Fibroblast of skin of back (primary cell): ENCODE measurements at regions not wholly inside any gene's neighbourhood (a gene's known extent, or its start where the extent isn't known, plus 50 kb on each side); places are given as distances from the start of the nearest gene placed in this dataset.

Source experiments
- DNase-seq: peaks from one replicate; pipeline ENCODE4 v3.0.0-alpha.2; 2013

- no peak for DNase-seq
These were observed 63.0 kb downstream of the NCOR2 start for GRCh38 chr12:124504273-124505000.

DNA sequence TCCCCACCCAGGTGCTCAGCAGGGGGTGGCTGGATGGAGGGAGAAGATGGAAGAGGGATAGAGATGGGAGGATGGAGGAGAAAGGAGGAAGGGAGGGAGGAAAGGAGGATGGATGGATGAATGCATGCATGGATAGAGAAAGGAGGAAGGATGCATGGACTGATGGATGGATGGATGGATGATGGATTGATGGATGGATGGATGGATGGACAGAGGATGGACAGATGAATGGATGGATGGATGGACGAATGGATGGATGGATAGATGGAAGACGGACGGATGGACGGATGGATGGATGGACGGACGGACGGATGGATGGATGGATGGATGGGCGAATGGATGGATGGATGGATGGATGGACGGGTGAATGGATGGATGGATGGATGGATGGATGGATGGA lies 64.1 kb downstream of the NCOR2 start:
- DNase-seq = no peak

- no peak for DNase-seq
These were observed 65.0 kb downstream of the NCOR2 start for GRCh38 chr12:124502379-124502778.

GRCh38 chr12:124501827-124502226 lies 65.6 kb downstream of the NCOR2 start:
- DNase-seq = no peak

- no peak for DNase-seq
These were observed 66.3 kb downstream of the NCOR2 start for GRCh38 chr12:124501112-124501561.

DNA sequence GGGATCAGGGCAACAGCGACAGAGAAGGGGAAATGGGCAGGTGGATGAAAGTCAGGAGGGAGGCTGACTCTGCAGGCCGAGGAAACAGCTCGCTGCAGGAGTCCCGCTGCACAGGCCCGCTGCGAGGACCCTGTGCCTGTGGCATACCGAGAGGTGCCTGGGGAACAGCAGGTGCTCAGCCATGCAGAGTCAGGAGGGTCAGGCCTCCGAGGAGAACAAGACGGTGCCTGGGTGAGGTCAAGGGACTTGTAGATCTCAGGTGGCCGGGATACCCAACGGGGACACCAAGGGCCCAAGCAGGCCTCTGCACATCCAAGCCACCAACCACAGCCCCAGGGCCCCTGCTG lies 67.5 kb downstream of the NCOR2 start:
- DNase-seq = no peak

DNA sequence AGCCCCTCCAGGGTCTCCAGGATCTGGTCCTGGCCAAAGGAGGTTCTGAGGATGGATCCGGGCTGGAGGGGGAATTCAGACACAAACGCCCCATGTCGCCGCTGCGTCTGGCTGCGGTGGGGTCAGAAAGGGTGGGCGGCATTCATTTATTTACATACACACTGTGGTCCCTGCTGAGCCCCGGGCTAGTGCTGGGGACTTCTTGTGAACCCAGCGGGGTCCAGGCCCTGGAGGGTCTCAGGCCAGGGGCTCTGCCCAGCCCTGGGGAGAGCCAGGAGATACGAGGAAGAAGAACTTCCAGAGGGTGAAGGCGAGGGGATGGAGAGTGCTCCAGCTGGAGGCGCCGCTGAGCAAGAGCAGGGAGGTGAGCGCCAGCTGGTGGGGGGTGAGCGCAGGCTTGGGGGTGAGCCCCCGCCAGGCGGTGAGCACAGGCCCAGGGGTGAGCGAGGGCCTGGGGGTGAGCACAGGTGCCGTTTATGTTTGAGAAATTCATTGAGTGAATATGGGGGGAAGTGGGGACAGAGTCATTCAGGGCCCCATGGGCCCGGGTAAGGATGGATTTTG lies 68.1 kb downstream of the NCOR2 start:
- no peak for DNase-seq

- DNase-seq = peak; percentile 89
These were observed 68.9 kb downstream of the NCOR2 start for GRCh38 chr12:124498275-124499189.

GRCh38 chr12:124497658-124498057 lies 69.8 kb downstream of the NCOR2 start:
- DNase-seq = peak; percentile 94

DNA sequence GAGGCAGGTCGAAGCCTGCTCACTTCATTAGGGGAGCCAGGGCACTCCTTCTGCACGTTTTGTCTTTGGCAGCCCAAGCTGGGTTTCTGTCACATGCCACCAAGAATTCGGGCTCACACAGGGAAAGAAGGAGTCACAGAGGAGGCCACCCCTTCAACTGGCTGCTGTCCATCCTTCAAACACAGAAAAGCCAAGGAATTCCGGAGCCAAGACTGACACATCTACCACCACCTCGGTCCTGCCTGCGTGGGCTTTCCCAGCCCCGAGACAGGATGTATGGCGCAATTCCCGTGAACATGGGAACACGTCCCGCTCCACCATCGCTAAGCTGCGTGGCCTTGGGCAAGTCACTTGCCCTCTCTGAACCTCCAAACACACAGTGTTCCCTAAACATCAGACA lies 70.4 kb downstream of the NCOR2 start:
- peak; percentile 42 for DNase-seq

GRCh38 chr12:124496584-124496983 lies 70.8 kb downstream of the NCOR2 start:
- DNase-seq = no peak

GRCh38 chr12:124495194-124495983 lies 72.0 kb downstream of the NCOR2 start:
- DNase-seq = no peak

DNA sequence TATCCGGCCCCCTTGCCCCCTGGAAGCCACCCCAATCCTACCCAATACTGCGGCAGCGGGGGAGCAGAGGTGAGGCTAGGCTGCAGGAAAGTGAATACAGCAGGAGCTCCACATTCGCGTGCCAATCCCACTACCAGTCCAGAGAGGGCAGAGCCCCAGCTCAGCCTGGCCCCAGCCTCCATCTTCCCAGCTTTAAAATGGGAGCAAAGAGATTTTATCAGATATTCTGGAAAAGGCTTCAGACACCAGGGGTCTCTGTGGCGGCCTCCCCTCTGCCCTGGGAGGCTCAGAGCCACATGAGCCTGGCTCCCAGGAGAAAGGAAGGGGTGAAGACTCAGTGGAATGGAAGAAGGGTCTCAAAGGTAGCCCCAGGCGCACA lies 72.7 kb downstream of the NCOR2 start:
- no peak for DNase-seq

DNA sequence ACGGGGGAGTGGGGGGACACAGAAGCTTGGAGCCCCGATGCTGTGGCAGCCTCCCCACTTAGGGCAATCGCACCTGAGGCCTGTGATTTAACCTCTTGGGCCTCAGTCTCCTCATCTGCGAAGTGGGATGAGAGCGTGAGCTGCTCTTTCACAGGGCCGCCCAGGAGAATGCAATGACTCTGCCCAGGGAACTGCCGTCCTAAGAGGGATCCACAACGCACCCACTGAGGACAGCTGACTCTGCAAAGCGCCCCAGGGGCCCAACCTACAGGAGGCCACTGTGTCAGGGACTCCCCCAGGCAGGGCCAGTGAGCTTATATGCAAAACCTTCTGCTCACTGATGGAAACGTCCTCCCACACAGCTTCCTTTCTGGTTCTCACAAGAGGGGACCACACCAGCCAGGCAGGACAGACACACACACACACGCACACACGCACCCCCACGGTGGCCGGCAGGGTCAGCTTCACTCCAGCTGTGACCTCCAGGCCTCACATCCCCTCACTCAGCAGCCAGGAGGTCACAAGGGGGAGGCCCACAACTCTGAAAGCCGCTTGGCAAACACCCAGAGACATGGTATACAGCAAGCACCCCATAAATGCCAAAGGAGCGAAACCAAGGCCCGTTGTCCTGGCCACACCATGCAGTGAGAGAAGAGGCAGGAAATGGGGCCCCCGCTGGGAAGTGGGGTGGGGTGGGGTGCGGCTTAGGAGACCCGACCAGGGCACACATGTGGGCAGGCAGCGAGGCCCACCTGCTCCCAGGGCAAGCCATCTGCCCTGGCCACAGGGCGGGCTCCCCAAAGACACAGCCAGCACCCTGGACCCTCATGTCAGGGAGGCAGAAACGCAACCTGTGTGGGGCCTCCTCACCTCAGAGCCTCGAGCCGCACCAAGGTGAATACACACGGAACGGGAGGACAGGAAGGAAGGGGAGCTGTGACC lies 73.3 kb downstream of the NCOR2 start:
- no peak for DNase-seq

DNA sequence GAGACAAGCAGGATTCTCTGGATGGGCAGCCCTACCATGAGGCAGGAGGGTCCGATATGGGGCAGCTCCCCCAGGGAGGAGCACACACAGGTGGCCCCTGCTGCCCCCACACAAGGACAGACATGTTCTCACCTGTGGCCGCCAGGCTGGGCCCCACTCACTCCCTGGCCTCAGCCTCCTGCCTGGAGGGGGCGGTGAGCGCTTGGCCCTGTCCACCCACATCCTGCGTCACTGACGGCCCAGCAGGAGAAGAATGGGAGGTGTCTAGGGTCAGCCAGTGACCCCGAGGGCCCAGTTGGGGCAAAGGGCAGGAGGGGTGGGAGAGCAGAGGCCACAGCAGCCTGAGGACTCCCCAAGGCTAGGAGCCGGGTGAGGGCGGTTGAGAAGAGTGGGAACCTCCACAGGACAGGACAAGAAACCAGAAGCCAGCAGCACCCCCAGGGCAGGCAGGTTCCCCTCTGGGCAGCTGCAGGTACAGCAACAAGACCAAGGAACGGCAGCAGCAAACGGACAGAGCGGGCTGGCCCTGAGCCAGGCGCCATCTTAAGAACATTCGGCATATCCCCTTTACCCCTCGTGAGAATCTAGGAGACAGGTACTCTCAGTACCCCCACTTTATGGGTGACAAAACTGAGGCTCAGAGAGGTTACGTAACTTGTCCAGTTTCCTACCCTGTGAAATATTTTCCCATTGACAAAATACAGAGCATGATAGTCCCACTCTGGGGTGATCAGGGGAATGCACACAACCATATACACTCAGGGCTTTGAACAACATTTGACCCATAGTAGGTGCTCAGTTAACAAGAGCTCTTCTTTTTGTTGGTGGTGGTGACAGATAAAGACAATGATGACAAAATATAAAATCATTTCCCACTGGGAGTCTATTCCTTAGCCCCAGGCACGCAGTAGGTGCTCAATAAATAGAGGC lies 74.3 kb downstream of the NCOR2 start:
- DNase-seq = no peak

DNA sequence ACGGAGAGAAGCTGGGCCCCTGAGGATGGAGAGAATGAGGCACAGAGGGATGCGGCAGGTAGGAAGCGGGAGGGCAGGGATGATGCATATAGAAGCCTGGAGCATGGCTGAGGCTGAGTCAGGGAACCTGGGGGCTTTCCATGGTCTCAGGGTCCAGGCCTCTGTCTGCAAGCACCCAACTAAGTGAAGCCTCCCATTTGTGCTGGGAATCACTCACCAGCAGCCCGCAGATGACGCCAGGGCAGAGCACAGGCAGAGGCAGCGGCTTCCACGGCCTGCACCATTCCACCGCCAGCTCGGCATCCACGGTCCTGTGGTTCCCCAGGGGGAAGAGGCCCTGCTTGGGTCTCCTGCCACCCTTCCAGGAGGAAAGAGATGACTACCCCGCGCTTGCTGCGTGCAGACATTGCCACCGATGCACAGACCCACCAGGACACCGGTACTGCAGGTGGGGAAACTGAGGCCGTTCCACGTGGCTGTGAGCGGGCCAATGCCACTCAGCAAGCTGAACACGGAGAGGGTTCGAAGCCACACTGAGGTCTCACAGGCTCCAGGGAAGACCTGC lies 75.5 kb downstream of the NCOR2 start:
- DNase-seq = no peak

GRCh38 chr12:124491310-124491709 lies 76.1 kb downstream of the NCOR2 start:
- no peak for DNase-seq

DNA sequence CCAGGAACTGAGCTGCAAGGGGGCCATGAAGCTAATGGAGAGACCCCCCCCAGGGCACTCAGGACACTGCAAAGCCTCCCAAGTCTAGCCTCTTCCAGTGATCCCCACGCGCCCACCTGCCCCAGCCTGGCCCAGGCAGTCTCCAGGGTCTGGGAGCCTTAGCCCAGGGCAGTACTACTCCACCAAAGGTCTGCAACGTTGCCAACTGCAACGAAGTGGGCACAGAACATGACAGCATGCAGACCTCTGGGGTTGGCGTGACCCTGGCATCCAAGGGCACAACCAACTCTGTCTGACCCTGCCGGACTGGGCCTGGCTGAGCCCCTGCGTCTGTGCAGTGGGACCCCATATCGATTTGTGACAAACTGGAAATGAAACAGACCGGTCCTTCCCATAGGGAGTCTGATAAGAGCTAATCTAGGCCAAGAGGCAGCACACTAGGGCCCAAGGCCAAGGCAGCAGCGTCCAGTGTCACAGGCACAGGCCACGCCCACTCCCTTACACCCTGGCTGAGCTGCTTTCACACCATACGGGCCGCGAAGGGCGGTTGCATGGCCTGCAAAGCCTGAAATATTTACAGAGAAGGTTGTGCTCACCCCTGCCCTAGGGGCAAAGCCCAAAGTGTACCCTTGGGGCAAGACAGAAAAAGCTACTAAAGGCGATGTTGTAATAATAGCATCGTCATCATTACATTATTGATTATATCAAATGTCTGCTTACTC lies 76.7 kb downstream of the NCOR2 start:
- DNase-seq = no peak

DNA sequence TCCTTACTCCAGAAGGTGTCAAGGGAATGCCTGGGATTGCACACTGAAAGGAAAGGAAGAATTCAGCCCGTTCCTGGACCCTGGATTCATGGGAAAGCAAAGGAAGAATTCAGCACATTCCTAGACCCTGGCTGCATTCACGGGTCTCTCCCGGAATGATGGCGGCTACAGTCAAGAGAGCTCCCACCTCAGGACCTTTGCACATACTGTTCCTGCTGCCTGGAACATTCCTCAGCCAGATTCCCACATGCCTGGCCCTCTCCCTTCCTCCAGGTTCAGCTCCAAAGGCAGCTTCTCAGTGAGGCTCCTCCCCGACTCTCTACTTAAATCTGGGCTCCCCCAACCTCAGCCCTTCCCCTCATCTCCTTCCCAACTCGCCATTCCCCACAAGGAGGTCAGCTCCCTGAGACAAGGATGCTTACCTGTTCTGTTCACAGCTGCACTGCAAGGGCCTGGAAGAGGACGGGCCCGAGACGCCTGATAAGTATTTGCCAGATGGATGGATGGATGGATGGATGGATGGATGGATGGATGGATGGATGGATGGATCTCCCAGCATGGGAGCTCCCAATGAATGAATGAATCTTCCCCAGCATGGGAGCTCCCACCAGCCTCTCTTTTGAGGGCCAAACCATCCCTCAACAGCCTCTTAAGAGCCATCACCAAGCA lies 77.4 kb downstream of the NCOR2 start:
- DNase-seq = no peak
